ENCODE measurements at regions not wholly inside any gene's neighbourhood (a gene's known extent, or its start where the extent isn't known, plus 50 kb on each side); places are given as distances from the start of the nearest gene placed in this dataset.

GRCh38 chr5:171597946-171598640, 178.6 kb downstream of the FGF18 start:
- Histone ChIP-seq H3K79me2 (ENCODE audit: insufficient read depth, low read length) (no peaks in the 10 kb centered on the region), H3F3A (ENCODE audit: insufficient read depth) (no peaks in the 10 kb centered on the region), H3K36me3 (ENCODE audit: low read length) (no peaks in the 10 kb centered on the region), H3K9ac (ENCODE audit: low read length) (no peak overlapping the region), H3K27me3 (ENCODE audit: low read length) (no peaks in the 10 kb centered on the region), H3K9me3 (ENCODE audit: insufficient read depth, low read length) (no peaks in the 10 kb centered on the region), H4K20me1 (ENCODE audit: low read depth, low read length) (no peaks in the 10 kb centered on the region), H3K4me3 (ENCODE audit: insufficient read depth, low read length, poor library complexity, severe bottlenecking) (no peak overlapping the region), H2AFZ (ENCODE audit: low read depth, low read length, severe bottlenecking) (no peak overlapping the region), H3K4me2 (ENCODE audit: low read depth, low read length, poor library complexity, severe bottlenecking) (no peak overlapping the region), H3K27ac (ENCODE audit: low read depth, low read length) (no peak overlapping the region), H3K9me2 (replicated peaks; ENCODE audit: insufficient read depth, low read length) (no peaks in the 10 kb centered on the region)
- TF ChIP-seq EZH2phosphoT487 (conservative IDR thresholded peaks at IDR 0.05; ENCODE audit: low read length): no peak
- TF ChIP-seq, protein P1, sequence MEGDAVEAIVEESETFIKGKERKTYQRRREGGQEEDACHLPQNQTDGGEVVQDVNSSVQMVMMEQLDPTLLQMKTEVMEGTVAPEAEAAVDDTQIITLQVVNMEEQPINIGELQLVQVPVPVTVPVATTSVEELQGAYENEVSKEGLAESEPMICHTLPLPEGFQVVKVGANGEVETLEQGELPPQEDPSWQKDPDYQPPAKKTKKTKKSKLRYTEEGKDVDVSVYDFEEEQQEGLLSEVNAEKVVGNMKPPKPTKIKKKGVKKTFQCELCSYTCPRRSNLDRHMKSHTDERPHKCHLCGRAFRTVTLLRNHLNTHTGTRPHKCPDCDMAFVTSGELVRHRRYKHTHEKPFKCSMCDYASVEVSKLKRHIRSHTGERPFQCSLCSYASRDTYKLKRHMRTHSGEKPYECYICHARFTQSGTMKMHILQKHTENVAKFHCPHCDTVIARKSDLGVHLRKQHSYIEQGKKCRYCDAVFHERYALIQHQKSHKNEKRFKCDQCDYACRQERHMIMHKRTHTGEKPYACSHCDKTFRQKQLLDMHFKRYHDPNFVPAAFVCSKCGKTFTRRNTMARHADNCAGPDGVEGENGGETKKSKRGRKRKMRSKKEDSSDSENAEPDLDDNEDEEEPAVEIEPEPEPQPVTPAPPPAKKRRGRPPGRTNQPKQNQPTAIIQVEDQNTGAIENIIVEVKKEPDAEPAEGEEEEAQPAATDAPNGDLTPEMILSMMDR (IDR thresholded peaks at IDR 0.05; ENCODE audit: insufficient read depth, low read length, poor library complexity, severe bottlenecking): no peak

GRCh38 chr5:171598641-171599152, 179.2 kb downstream of the FGF18 start:
- H3F3A ChIP-seq (ENCODE audit: insufficient read depth): no peaks in the 10 kb centered on the region
- no peak overlapping the region for H3K4me2 ChIP-seq (ENCODE audit: low read depth, low read length, poor library complexity, severe bottlenecking)
- no peak overlapping the region for H2AFZ ChIP-seq (ENCODE audit: low read depth, low read length, severe bottlenecking)
- no peak overlapping the region for H3K4me3 ChIP-seq (ENCODE audit: insufficient read depth, low read length, poor library complexity, severe bottlenecking)
- no peak overlapping the region for H3K9ac ChIP-seq (ENCODE audit: low read length)
- H3K36me3 ChIP-seq (ENCODE audit: low read length): no peaks in the 10 kb centered on the region
- H3K27me3 ChIP-seq (ENCODE audit: low read length): no peaks in the 10 kb centered on the region
- H4K20me1 ChIP-seq (ENCODE audit: low read depth, low read length): no peaks in the 10 kb centered on the region
- no peaks in the 10 kb centered on the region for H3K79me2 ChIP-seq (ENCODE audit: insufficient read depth, low read length)
- no peaks in the 10 kb centered on the region for H3K9me2 ChIP-seq (replicated peaks; ENCODE audit: insufficient read depth, low read length)
- no peaks in the 10 kb centered on the region for H3K9me3 ChIP-seq (ENCODE audit: insufficient read depth, low read length)
- H3K27ac ChIP-seq (ENCODE audit: low read depth, low read length): no peak overlapping the region
- TF ChIP-seq EZH2phosphoT487 (conservative IDR thresholded peaks at IDR 0.05; ENCODE audit: low read length): no peak
- TF ChIP-seq, protein P1 (IDR thresholded peaks at IDR 0.05; ENCODE audit: insufficient read depth, low read length, poor library complexity, severe bottlenecking): no peak

GRCh38 chr5:171599411-171599810, 180.0 kb downstream of the FGF18 start:
- H4K20me1 ChIP-seq (ENCODE audit: low read depth, low read length): no peaks in the 10 kb centered on the region
- no peaks in the 10 kb centered on the region for H3K36me3 ChIP-seq (ENCODE audit: low read length)
- H3K27me3 ChIP-seq (ENCODE audit: low read length): no peaks in the 10 kb centered on the region
- H3K9me3 ChIP-seq (ENCODE audit: insufficient read depth, low read length): no peaks in the 10 kb centered on the region
- H3K9me2 ChIP-seq (replicated peaks; ENCODE audit: insufficient read depth, low read length): no peaks in the 10 kb centered on the region
- H3K27ac ChIP-seq (ENCODE audit: low read depth, low read length): no peak overlapping the region
- H3K79me2 ChIP-seq (ENCODE audit: insufficient read depth, low read length): no peaks in the 10 kb centered on the region
- no peak overlapping the region for H3K4me3 ChIP-seq (ENCODE audit: insufficient read depth, low read length, poor library complexity, severe bottlenecking)
- no peak overlapping the region for H3K9ac ChIP-seq (ENCODE audit: low read length)
- TF ChIP-seq EZH2phosphoT487 (conservative IDR thresholded peaks at IDR 0.05; ENCODE audit: low read length): no peak
- TF ChIP-seq, protein P1 (IDR thresholded peaks at IDR 0.05; ENCODE audit: insufficient read depth, low read length, poor library complexity, severe bottlenecking): no peak
- H2AFZ ChIP-seq (ENCODE audit: low read depth, low read length, severe bottlenecking): no peak overlapping the region
- no peak overlapping the region for H3K4me2 ChIP-seq (ENCODE audit: low read depth, low read length, poor library complexity, severe bottlenecking)
- no peaks in the 10 kb centered on the region for H3F3A ChIP-seq (ENCODE audit: insufficient read depth)
